ENCODE measurements at regions not wholly inside any gene's neighbourhood (a gene's known extent, or its start where the extent isn't known, plus 50 kb on each side); places are given as distances from the start of the nearest gene placed in this dataset.

DNA sequence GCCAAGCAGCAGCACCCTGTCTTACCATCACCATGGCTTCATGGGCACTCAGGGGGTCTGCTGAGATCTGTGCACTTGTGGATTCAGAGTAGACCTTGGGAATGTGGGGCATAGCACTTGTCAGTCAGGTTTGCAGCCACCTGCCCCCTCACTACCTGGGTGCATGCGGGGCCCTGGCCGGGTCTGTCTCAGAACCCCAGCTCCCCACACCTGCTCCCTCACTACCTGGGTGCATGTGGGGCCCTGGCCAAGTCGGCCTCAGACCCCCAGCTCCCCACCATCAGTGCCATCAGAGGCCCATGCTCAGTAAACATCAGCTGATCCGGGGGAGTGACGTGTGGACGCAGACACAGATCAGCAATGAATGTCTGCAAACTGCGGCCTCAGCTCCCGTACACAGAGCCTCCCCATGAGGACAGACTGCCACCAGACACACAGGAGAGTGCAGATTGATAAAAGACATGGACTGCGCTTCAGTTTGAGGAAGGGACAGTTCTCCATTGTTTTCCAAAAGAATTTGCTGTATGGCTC lies 205.1 kb downstream of the GLI2 start:
- H3K27ac ChIP-seq = no peak overlapping the region
- H3K4me3 ChIP-seq (ENCODE audit: low read depth in 1 of 2, low read length in 1 of 2) = no peak overlapping the region
- no peaks in the 10 kb centered on the region for H3K36me3 ChIP-seq
- H3K27me3 ChIP-seq = no peaks in the 10 kb centered on the region
- no peaks in the 10 kb centered on the region for H3K9me3 ChIP-seq
- no peaks in the 10 kb centered on the region for H3K4me1 ChIP-seq (ENCODE audit: control insufficient read depth in 1 of 2, insufficient read depth in 1 of 2, low read depth in 1 of 2, low read length in 1 of 2)
- TF ChIP-seq, protein P1, sequence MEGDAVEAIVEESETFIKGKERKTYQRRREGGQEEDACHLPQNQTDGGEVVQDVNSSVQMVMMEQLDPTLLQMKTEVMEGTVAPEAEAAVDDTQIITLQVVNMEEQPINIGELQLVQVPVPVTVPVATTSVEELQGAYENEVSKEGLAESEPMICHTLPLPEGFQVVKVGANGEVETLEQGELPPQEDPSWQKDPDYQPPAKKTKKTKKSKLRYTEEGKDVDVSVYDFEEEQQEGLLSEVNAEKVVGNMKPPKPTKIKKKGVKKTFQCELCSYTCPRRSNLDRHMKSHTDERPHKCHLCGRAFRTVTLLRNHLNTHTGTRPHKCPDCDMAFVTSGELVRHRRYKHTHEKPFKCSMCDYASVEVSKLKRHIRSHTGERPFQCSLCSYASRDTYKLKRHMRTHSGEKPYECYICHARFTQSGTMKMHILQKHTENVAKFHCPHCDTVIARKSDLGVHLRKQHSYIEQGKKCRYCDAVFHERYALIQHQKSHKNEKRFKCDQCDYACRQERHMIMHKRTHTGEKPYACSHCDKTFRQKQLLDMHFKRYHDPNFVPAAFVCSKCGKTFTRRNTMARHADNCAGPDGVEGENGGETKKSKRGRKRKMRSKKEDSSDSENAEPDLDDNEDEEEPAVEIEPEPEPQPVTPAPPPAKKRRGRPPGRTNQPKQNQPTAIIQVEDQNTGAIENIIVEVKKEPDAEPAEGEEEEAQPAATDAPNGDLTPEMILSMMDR (IDR thresholded peaks at IDR 0.05) = no peak

DNA sequence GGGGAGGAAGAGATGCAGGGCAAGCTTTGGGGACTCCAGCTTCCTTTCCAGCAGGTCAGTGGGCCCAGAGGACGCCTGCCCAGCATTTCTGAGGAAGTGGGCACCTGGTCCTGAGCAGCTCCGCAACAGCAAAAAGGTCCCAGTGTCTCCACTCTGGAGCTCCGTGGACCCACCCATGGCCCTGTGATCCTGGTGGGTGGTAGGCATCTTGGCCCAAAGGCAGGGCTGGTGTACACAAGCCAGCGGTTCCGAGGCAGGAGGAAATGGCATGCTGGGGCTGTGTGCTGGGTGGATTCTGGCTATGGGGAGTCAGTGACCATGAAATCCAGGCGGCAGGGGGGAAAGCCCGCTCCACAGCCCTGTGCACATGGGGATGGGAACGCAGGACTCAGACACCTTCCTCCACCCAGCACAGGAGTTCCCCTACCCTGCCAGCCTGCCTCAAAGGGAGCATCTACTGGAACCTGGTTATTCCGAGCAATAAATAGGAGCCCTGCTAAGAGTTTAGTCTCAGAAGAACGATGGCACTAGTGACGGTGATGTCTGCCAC lies 206.0 kb downstream of the GLI2 start:
- no peaks in the 10 kb centered on the region for H3K36me3 ChIP-seq
- H3K4me1 ChIP-seq (ENCODE audit: control insufficient read depth in 1 of 2, insufficient read depth in 1 of 2, low read depth in 1 of 2, low read length in 1 of 2) = no peaks in the 10 kb centered on the region
- no peaks in the 10 kb centered on the region for H3K9me3 ChIP-seq
- H3K4me3 ChIP-seq (ENCODE audit: low read depth in 1 of 2, low read length in 1 of 2) = no peak overlapping the region
- TF ChIP-seq, protein P1 (IDR thresholded peaks at IDR 0.05) = no peak
- no peak overlapping the region for H3K27ac ChIP-seq
- H3K27me3 ChIP-seq = no peaks in the 10 kb centered on the region

DNA sequence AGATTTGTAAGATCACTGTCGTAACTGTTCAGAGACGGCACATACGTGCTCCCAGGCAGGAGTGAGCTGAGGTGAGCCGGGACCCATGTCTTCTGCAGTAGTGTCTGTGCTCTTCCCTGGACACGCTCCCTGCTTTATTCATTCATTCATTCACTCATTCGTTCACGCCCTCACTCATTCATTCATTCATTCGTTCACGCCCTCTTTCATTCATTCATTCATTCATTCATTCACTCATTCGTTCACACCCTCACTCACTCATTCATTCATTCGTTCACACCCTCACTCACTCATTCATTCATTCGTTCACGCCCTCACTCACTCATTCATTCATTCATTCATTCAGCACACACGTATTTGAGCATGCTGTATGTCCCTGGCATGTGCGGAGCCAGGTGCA lies 207.0 kb downstream of the GLI2 start:
- Histone ChIP-seq H3K4me3 (ENCODE audit: low read depth in 1 of 2, low read length in 1 of 2) (no peak overlapping the region), H3K9me3 (no peaks in the 10 kb centered on the region), H3K27ac (no peak overlapping the region), H3K36me3 (no peaks in the 10 kb centered on the region), H3K4me1 (ENCODE audit: control insufficient read depth in 1 of 2, insufficient read depth in 1 of 2, low read depth in 1 of 2, low read length in 1 of 2) (no peaks in the 10 kb centered on the region), H3K27me3 (no peaks in the 10 kb centered on the region)
- TF ChIP-seq, protein P1 (IDR thresholded peaks at IDR 0.05) = no peak

DNA sequence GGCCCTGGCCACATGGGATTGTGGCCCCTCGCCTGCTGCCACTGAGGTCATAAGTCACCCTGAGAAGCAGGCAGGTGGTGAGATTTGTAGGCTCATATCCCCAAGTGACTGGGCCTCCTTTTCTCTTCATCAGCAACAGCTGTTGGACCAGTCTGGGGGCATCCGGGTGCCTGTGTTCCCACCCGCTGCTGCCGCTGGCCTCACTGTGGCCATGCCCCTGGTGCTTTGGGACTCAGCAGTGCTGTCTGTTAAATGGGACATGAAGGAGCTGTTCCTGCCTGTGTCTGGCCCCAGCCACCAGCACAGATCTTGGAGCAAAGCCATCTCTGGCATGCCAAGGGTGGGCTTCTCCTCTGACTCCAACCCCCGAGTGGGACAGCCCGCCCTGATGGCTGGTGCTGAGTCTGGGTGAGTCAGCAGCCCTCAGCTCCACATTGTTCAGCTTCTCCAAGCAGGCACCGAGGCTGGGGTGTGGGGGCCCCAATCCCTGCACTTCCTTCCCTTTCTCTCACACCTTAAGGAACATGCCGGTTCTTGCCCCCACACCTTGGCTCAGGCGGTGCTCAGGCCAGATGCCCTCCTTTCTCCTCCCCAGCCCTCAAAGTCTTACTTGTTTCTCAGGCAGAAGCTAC lies 207.9 kb downstream of the GLI2 start:
- no peaks in the 10 kb centered on the region for H3K9me3 ChIP-seq
- no peaks in the 10 kb centered on the region for H3K4me1 ChIP-seq (ENCODE audit: control insufficient read depth in 1 of 2, insufficient read depth in 1 of 2, low read depth in 1 of 2, low read length in 1 of 2)
- no peaks in the 10 kb centered on the region for H3K36me3 ChIP-seq
- no peaks in the 10 kb centered on the region for H3K27me3 ChIP-seq
- no peak overlapping the region for H3K4me3 ChIP-seq (ENCODE audit: low read depth in 1 of 2, low read length in 1 of 2)
- TF ChIP-seq, protein P1 (IDR thresholded peaks at IDR 0.05) = no peak
- H3K27ac ChIP-seq = no peak overlapping the region

DNA sequence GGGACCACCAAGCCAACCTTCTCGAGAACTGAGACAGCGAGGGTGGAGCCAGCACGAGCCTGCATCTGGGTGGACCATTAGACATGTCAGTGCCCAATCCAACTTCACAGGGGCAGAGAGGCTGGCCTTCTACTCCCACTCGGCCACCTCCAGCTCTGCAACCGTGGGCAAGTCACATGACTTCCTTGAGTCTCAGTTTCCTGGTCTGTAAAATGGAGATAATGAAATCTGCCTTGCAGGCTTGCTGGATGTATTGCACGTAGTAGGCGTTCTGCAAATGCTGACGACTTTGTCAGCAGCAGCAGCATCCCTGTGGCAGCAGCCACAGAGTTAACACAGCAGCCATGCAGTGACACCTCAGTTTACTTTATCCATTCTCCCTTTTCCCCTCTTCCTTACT lies 208.9 kb downstream of the GLI2 start:
- Histone ChIP-seq H3K4me3 (ENCODE audit: low read depth in 1 of 2, low read length in 1 of 2) (no peak overlapping the region), H3K27me3 (no peaks in the 10 kb centered on the region), H3K9me3 (no peaks in the 10 kb centered on the region), H3K4me1 (ENCODE audit: control insufficient read depth in 1 of 2, insufficient read depth in 1 of 2, low read depth in 1 of 2, low read length in 1 of 2) (no peaks in the 10 kb centered on the region), H3K36me3 (no peaks in the 10 kb centered on the region), H3K27ac (no peak overlapping the region)
- TF ChIP-seq, protein P1 (IDR thresholded peaks at IDR 0.05) = no peak
